PC-3 (cell line): ENCODE measurements at regions not wholly inside any gene's neighbourhood (a gene's known extent, or its start where the extent isn't known, plus 50 kb on each side); places are given as distances from the start of the nearest gene placed in this dataset.
A peak's percentile ranks its signal among the peaks of the same experiment; 100 is the strongest.

Experiments used
- ATAC-seq: fragments of 200-7000 bp; cut with Tn5 transposase; 2 replicates; pipeline ENCODE4 v1.9.1; 2020; ENCODE audit warnings: mild to moderate bottlenecking, moderate library complexity
- BruUV-seq: library from RNA; stranded (reverse); fragments of 400-500 nt; replicated peaks from 2 replicates; lab custom pipeline; 2021; lab: Mats Ljungman, UMichigan
- CTCF ChIA-PET: fragments of 300-600 bp; sonication (Branson Sonifier 250); formaldehyde crosslinking; loops from one replicate; lab custom pipeline; 2022; ENCODE audit warnings: antibody characterized with exemption; lab: Charles Lee
- POLR2A ChIA-PET: fragments of 300-600 bp; sonication (Branson Sonifier 250); formaldehyde crosslinking; loops from one replicate; lab custom pipeline; 2022; ENCODE audit warnings: antibody characterized with exemption; ENCODE audit not compliant: unreplicated experiment; lab: Charles Lee
- DNase-seq: peaks from one replicate; pipeline ENCODE4 v3.0.0-alpha.2; 2015
- H2AFZ ChIP-seq: fragments of 300-600 bp; sonication (generic); 2 replicates; pipeline ENCODE4 v1.6.0; 2016; ENCODE audit warnings: antibody characterized with exemption, low read length
- H3F3A ChIP-seq: fragments of 300-600 bp; sonication (generic); one replicate; pipeline ENCODE4 v1.6.0; 2017; ENCODE audit warnings: antibody characterized with exemption, low read length, control low read depth, mild to moderate bottlenecking; ENCODE audit not compliant: unreplicated experiment
- H3K27ac ChIP-seq: fragments of 300-600 bp; sonication (generic); 2 replicates; pipeline ENCODE4 v1.5.1; 2016; ENCODE audit warnings: mild to moderate bottlenecking, low read length
- H3K27me3 ChIP-seq: fragments of 300-600 bp; sonication (generic); 2 replicates; pipeline ENCODE4 v1.6.1; 2016; ENCODE audit warnings: low read length, mixed read lengths
- H3K36me3 ChIP-seq: fragments of 300-600 bp; sonication (generic); 2 replicates; pipeline ENCODE4 v1.6.1; 2016; ENCODE audit warnings: low read depth, mixed run types, low read length, mixed read lengths
- H3K4me1 ChIP-seq: fragments of 300-600 bp; sonication (generic); 2 replicates; pipeline ENCODE4 v1.5.1; 2016; ENCODE audit warnings: low read length; ENCODE audit not compliant: insufficient read depth
- H3K4me2 ChIP-seq: fragments of 300-600 bp; sonication (generic); 2 replicates; pipeline ENCODE4 v1.6.0; 2016; ENCODE audit warnings: low read length
- H3K4me3 ChIP-seq: fragments of 300-600 bp; sonication (generic); 2 replicates; pipeline ENCODE4 v1.5.1; 2016; ENCODE audit warnings: mild to moderate bottlenecking, low read length, mixed read lengths
- H3K79me2 ChIP-seq: fragments of 300-600 bp; sonication (generic); 2 replicates; pipeline ENCODE4 v1.6.1; 2017; ENCODE audit warnings: low read length, mixed read lengths
- H3K9ac ChIP-seq: fragments of 300-600 bp; sonication (generic); 2 replicates; pipeline ENCODE4 v1.6.0; 2016; ENCODE audit warnings: mild to moderate bottlenecking, low read length
- H3K9me2 ChIP-seq: fragments of 300-600 bp; sonication (generic); replicated peaks from 2 replicates; pipeline ENCODE4 v1.6.1; 2016; ENCODE audit warnings: mixed run types, low read length, mixed read lengths
- H3K9me3 ChIP-seq: fragments of 300-600 bp; sonication (generic); 2 replicates; pipeline ENCODE4 v1.6.1; 2016; ENCODE audit warnings: low read length, mixed read lengths
- H4K20me1 ChIP-seq: fragments of 300-600 bp; sonication (generic); 2 replicates; pipeline ENCODE4 v1.6.1; 2016; ENCODE audit warnings: low read length, mixed read lengths
- EZH2 ChIP-seq: fragments of 300-600 bp; sonication (generic); IDR thresholded peaks from one replicate; pipeline ENCODE4 v1.6.1; 2017; ENCODE audit warnings: antibody characterized with exemption, mild to moderate bottlenecking, low read length; ENCODE audit not compliant: unreplicated experiment
- EZH2phosphoT487 ChIP-seq: fragments of 300-600 bp; sonication (generic); IDR thresholded peaks from 2 replicates; pipeline ENCODE4 v1.6.1; 2018; ENCODE audit warnings: mild to moderate bottlenecking, antibody characterized with exemption, low read length, borderline replicate concordance
- intact Hi-C: fragments of 100-400 bp; cut with micrococcal nuclease; formaldehyde crosslinking; loops from 2 replicates; pipeline ENCODE4 v1.9.0; 2023
- TF ChIP-seq, protein P1 (sequence below): fragments of 300-600 bp; sonication (generic); conservative IDR thresholded peaks from 2 replicates; pipeline ENCODE4 v1.5.1; 2017; ENCODE audit warnings: antibody characterized with exemption, low read depth, mild to moderate bottlenecking, low read length

DNA sequence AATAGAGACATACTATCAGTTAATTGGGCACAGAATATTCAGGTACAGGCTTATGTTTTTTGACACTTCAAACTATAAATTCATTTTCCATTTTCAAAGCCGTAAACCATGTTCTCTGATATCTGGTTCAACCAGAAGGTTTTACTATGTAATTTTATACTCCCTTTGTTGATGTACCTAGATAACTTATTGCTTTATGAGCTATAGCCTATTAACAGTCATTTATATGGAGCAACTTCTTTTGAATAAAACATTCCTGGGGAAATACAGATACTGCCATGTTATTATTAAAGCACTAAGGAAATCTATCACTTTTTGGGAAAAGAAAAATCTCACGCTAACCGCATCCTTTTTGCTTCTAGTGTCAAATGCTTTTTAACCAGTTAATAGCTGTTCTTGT, 505.6 kb downstream of the PYDC2 start:
- no peak overlapping the region for H3K4me3 ChIP-seq
- 0 out of 2 replicates have a peak overlapping the region, but pooled peaks have one; percentile 5 for H3K4me2 ChIP-seq
- peak; percentile 38; the same call in 1 of the 2 replicates for ATAC-seq
- no peak for DNase-seq
- no peak overlapping the region for H2AFZ ChIP-seq
- ChIA-PET POLR2A (no interaction called here), CTCF (no interaction called here)
- no peak overlapping the region for H3K27ac ChIP-seq
- no peaks in the 10 kb centered on the region for H3K79me2 ChIP-seq
- H3K9me2 ChIP-seq, result no peaks in the 10 kb centered on the region
- H3K9me3 ChIP-seq, result no peaks in the 10 kb centered on the region
- no peaks in the 10 kb centered on the region for H4K20me1 ChIP-seq
- H3K9ac ChIP-seq, result no peak overlapping the region
- no peaks in the 10 kb centered on the region for H3F3A ChIP-seq
- TF ChIP-seq EZH2phosphoT487 (no peak), EZH2 (no peak)
- TF ChIP-seq, protein P1, sequence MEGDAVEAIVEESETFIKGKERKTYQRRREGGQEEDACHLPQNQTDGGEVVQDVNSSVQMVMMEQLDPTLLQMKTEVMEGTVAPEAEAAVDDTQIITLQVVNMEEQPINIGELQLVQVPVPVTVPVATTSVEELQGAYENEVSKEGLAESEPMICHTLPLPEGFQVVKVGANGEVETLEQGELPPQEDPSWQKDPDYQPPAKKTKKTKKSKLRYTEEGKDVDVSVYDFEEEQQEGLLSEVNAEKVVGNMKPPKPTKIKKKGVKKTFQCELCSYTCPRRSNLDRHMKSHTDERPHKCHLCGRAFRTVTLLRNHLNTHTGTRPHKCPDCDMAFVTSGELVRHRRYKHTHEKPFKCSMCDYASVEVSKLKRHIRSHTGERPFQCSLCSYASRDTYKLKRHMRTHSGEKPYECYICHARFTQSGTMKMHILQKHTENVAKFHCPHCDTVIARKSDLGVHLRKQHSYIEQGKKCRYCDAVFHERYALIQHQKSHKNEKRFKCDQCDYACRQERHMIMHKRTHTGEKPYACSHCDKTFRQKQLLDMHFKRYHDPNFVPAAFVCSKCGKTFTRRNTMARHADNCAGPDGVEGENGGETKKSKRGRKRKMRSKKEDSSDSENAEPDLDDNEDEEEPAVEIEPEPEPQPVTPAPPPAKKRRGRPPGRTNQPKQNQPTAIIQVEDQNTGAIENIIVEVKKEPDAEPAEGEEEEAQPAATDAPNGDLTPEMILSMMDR, result no peak
- intact Hi-C loops, result no loop called here
- BruUV-seq, result no TSS peak
- H3K36me3 ChIP-seq, result no peaks in the 10 kb centered on the region
- no peaks in the 10 kb centered on the region for H3K27me3 ChIP-seq
- peaks cover 10% of the 10 kb centered on the region for H3K4me1 ChIP-seq

DNA sequence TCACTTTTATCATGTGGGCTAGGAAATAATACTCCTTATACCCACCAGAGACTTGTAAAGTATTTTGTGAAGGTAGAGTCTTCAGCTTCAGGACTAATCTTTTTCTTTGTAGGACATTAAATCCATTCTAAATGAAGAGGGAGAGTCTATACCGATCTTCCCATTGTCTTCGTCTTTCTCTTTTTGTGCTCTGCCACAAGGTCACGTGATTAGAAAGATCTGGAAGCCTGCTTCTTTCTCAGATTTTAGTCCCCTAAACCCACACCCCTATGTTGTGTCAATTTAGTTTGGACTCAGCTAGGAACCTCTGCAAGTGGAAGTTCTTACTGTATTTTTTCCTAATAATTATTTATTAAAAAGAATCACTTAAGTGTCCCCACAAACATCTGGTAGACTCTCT, 507.3 kb downstream of the PYDC2 start:
- POLR2A ChIA-PET, result no interaction called here

DNA sequence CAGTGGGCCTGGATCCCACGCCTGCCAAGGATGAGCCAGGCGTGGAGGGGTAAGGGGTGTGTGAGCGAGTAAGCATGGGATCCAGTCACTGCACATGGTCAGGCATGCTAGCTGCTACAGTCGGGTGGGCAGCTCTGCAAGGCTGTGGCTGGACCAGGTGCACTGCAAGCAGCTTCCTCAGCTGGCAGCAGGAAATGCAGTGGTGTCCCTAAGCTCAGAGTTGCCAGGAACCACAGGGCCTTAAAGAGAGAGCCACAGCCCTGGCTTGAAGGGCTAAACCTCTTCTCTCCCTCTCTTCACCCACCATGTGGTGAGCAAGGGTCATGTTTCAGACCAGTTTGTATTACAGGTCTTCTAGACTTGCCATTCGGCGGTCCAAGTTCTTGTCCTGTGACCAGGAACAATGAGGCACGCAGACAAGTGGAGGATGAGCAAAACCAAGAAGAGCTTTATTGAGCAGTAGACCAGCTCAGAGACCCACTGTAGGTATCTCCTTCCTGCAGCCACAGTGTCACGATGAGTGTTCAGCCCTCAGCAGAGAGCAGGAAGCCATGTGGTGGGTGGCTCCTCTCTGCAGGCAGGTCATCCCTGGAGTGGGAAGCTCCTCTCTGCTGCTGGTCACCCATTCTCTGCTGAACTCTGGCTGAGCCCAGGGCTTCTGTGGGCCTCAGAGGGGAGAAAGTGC, 511.9 kb downstream of the PYDC2 start:
- no peak for ATAC-seq
- POLR2A ChIA-PET, result no interaction called here
- CTCF ChIA-PET, result no interaction called here

More for the DNA sequence above, 507.3 kb downstream of the PYDC2 start:
- no peak overlapping the region for H3K9ac ChIP-seq
- no peak overlapping the region for H3K27ac ChIP-seq
- no peaks in the 10 kb centered on the region for H3F3A ChIP-seq
- H3K4me3 ChIP-seq, result no peak overlapping the region
- H3K36me3 ChIP-seq, result no peaks in the 10 kb centered on the region
- DNase-seq (no peak), ATAC-seq (no peak)
- H3K4me1 ChIP-seq, result peaks cover 10% of the 10 kb centered on the region
- CTCF ChIA-PET, result no interaction called here
- H2AFZ ChIP-seq, result no peak overlapping the region
- H3K27me3 ChIP-seq, result no peaks in the 10 kb centered on the region
- intact Hi-C loops, result no loop called here
- no peaks in the 10 kb centered on the region for H3K79me2 ChIP-seq
- TF ChIP-seq, protein P1, result no peak
- no peak for TF ChIP-seq EZH2
- TF ChIP-seq EZH2phosphoT487, result no peak
- no peaks in the 10 kb centered on the region for H3K9me2 ChIP-seq
- H4K20me1 ChIP-seq, result no peaks in the 10 kb centered on the region
- H3K4me2 ChIP-seq, result no peak overlapping the region
- no peaks in the 10 kb centered on the region for H3K9me3 ChIP-seq
- BruUV-seq, result no TSS peak

More for the DNA sequence above, 511.9 kb downstream of the PYDC2 start:
- Histone ChIP-seq H3K27me3 (no peaks in the 10 kb centered on the region), H3K4me2 (no peak overlapping the region), H3K36me3 (no peaks in the 10 kb centered on the region), H3K9me2 (no peaks in the 10 kb centered on the region), H2AFZ (no peak overlapping the region), H4K20me1 (no peaks in the 10 kb centered on the region), H3K9me3 (no peaks in the 10 kb centered on the region), H3K4me3 (no peak overlapping the region), H3K79me2 (no peaks in the 10 kb centered on the region), H3K4me1 (no peaks in the 10 kb centered on the region), H3K27ac (no peak overlapping the region), H3K9ac (no peak overlapping the region), H3F3A (no peaks in the 10 kb centered on the region)
- no peak for DNase-seq
- intact Hi-C loops, result no loop called here
- TF ChIP-seq EZH2 (no peak), EZH2phosphoT487 (no peak)
- TF ChIP-seq, protein P1, result no peak
- BruUV-seq, result no TSS peak
